ENCODE measurements at regions not wholly inside any gene's neighbourhood (a gene's known extent, or its start where the extent isn't known, plus 50 kb on each side); places are given as distances from the start of the nearest gene placed in this dataset.

DNA sequence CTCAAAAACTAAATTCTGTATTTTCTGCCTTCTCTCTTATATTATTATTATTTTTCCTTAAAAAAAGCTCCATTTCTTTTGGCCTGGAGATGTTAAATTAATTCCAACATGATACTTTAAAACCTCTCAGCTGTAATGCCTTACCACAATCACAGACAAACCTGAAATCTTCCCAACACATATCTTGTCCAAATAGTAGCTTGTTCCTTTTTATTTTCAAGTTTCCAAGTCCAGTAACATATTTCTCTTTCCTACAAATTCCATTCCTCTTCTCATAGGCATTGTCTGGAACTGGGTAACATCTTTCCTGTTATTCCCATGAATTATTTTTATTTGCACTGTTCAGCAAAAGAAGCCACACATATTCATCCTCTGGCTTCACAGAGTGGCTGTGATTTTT, 137.0 kb downstream of the SLITRK6 start:
- DNase-seq = no peak

DNA sequence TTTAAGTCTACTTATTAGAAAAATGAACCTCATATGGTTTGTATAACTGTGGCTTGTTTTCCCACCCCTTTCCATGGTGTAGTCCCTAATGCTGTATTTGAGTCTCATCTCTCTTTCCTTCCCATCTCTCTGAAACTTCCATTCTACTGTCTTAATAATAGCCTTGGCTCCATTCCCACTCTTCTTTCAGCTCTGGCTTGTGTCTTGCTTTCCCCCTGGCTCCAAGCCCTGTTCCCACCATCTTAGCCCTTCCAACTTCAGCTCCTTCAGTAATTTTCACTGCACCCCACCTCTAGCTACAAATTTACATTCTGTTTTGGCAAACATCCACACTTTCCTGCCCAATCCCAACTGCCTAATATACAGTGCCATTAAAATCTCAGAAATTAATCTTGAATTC, 137.5 kb downstream of the SLITRK6 start:
- no peak for DNase-seq

DNA sequence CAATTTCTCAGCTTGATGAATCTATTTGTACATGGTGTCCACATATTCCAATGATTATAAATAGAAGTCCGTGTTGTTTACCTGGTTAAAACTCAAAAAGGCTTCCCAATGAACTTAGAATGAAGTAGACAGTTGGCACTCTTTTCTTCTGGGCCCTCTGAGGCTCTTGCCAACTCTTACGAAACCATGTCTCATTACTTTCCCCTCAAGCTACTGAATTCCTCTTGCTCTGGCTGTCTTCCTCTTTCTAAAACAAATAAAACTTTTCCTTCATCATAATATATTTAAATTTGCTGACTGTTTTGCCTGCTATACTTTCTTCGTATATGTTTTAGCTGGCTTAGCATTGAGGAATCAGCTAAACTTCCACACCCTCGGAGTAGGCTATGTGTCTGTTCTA, 139.7 kb downstream of the SLITRK6 start:
- no peak for DNase-seq

DNA sequence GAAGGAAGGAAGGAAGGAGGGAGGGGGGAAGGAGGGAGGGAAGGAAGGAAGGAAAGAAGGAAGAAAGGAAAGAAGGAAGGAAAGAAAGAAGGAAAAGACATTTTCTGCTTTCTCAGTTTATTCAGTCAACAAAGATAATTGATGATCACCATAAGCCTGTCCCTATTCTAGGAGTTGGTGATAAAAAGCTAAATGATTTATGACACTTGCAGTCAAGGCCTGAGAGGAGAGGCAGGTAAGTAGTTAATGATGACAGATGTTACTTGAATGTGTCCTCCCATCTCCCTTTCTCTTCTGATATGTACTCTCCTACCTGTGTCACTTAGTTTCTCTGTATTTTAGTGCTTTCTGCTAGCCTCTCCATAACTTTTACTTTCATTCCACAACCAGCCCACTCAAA, 141.3 kb downstream of the SLITRK6 start:
- no peak for DNase-seq

DNA sequence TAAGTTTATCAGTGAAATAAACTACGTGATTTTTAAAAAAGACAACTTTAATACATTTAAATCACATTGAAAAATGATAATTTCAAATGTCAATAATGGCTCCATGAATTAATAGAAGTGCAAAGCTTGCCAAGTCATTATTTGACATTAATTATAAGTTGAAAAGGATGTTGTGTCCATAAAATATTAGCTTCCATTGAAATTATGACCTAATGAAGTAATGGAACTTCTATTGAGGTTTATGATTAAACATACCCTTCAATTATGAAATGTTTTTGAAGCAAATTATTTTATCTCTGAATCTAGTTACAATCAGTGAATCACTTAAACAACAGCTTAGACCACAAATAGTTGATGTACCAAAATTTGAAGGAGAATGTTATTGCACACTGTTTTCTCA, 144.2 kb downstream of the SLITRK6 start:
- DNase-seq = no peak

DNA sequence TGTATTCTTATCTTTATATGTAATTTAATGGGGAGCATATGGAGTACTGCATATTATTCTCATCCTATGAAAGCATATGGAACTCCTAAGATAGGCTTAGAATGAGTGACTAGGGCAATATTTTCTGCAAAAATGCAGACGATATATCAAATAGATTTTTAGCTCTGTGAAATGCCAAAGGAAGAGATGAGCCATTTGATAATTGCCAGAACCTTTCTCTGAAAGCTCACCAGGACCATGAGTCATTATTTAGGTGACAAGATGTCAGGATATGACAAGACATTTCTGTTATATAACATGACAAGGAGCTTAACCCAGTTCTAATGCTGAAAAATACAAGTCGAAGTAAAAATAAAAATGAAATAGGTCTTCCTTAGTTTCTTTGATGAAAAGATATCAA, 145.0 kb downstream of the SLITRK6 start:
- no peak for DNase-seq

DNA sequence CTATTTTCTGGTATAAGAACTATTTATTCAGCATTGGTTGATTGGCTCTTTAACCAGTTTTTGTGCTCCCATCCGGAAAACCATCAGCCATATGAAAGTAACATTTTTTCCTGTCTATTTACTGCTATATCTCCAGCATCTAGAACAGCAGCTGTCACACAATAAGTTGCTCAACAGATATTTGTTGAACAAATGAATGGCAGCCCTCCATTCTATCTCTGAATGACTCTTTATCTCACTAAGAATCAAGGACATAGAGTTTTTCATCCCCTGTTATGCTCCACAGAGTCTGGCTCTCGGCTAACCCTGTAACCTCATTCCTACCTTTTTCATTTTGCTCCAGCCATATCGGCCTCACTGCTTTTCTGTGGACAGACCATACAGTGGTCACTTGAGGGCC, 145.5 kb downstream of the SLITRK6 start:
- DNase-seq = no peak

DNA sequence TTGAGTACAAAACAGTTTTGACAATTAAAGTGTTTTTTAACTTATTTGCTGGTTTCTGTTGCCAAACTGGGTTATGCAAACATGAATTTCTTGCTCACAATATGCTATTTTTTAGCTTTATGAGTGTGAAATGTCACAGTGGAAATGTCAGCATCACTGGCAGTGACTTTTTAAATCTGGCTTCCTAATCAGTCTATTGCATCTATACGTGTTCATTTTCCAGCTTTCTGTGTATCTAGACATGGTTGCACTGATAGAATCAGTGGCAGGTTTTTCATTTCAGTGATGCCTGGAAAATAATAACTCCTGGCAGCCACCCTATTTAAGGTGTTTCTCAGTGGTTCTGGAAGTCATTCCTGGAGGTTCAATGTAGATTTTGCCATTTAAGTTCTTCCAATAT, 146.7 kb downstream of the SLITRK6 start:
- DNase-seq = no peak

DNA sequence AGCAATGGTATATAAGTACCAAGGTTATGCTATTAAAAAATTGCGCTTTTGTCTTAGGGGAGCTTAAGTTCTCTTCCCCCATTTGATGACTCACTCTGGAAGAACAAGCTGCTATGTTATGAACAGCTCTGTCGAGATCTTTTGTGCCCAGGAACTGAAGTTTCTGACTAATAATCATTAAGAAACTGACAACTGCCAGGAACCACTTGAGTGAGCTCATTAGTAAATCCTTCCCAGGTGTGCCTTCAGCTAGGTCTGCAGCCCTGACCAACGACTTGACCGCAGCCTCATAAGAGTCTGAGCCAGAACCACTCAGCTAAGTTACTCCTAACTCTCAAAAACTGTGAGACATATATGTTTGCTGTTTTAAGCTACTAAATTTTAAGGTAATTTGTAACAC, 147.8 kb downstream of the SLITRK6 start:
- DNase-seq = no peak

DNA sequence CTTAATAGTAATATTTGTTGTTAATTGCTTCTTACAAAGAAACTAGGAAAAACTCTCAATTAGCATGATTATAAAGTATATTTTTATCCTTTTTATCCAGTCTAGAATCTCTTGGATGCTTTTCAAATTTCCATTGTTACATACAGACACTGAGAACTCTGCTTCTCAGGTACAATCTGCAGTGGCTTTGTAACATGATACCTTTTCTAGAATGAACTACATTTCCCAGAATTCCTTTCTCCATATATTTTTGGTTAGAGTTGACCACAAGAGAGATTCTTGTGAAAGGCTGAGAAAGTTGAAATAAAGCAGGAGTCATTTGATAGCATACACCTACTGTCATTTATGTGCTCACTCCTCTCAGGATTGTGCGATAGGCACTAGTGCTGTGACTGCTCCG, 148.6 kb downstream of the SLITRK6 start:
- no peak for DNase-seq

DNA sequence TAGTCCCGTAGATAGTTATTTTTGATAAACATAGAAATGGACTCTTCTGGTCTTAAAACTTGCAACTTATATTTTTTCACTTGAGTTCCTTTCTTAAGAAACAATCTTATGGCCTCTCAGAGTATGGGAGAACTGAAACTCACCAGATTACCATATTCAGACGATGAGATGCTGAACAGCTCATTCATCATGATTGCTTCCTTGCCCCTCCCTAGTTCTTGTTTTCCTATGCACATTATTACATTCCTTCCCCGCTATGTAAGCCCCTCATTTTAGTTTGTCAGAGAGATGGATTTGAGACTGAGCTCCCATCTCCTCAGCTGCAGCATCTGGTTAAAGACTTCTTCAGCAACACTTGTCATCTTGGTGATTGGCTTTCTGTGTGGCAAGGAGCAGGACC, 158.5 kb downstream of the SLITRK6 start:
- DNase-seq = no peak

DNA sequence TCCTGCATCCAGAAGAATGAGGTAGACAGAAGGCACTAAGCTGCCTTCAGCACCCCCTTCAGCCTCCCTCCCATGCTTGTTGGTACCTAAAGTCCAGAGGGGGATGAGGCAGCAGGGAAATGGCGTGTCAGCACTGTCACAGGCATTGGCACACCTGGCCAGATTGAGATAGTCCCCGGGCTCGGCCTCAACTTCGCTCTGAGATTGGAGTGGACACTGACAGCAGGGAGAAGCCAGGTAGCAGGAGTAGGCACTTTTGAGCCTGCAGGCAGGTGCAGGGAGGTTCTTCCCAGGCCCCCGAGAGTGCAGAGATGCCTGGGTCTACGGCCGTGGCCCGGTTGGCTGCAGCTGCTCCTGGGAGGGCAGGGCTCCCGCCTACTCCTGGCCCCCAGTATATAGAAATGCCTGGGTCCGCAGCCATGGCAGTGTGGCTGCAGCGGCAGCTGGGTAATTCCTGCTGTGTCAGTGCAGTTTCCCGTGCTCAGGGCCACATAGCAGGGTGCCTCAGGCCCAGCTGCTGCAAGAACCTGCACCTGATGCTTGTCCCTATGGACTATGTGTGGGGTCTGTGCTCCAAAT, 160.3 kb downstream of the SLITRK6 start:
- no peak for DNase-seq

DNA sequence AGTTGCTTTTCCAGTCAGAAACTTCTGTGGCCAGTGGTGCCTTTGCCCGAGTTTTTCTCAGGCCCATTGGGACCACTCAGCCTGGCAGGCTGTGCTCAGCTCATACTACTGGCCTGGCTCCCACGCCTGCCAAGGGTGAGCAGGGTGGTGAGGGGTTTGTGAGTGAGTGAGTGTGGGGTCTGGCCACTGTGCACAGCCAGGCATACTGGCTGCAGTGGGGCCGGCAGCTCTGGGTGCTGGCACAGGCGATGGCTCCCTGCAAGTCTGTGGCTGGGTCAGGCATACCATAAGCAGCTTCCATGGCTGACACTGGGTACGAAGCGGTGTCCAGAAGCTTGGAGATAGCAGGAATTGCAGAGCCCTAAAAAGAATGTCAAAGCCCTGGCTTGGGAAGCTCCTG, 161.0 kb downstream of the SLITRK6 start:
- DNase-seq = no peak

DNA sequence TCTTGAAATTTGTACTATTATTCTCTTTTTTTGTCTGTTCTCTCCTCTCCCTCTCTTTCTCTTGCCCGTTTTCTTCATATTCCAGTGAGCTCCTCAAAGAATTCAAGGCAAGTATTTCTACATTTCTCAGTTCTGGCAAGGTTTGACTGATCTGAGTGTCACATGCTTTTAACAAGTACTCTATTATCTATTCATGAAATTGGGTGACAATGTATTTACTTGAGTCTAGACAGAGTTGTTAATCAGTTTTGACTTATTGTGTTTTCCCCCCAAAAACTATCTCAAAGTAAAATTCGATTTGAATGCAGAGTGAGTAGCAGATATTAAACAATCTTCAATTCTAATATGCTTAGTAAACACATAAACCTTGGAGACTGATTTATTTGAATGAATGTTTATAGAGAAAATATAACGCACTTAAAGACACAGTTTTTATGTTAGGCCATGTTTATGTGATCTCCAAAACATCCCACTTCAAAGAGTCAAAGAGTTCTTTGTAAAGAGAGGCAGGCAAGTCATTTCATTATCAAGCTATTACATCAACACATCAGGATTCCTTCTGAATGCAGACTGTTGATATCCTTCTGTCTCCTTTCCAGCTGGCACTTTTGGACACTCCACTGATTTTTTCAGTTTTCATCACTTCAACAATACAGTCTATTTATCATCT, 166.6 kb downstream of the SLITRK6 start:
- no peak for DNase-seq

DNA sequence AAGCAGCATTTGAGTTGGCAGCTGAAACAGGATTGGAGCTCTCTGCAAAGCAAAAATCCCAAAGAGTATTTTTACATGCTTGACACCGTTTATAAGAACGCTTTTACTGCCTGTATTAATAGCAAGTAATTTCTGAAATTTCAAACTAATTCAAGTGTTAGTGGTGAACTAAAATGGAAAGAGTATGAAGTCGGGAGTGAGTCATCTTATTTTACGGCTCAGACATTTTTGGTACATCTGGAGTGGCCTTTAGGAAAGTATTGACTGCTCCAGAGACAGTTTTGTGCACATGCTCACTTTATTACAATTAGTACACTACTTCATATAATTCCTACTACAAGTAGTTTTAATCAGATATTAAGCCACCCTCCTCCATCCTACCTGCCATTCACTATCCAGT, 167.4 kb downstream of the SLITRK6 start:
- DNase-seq = no peak

DNA sequence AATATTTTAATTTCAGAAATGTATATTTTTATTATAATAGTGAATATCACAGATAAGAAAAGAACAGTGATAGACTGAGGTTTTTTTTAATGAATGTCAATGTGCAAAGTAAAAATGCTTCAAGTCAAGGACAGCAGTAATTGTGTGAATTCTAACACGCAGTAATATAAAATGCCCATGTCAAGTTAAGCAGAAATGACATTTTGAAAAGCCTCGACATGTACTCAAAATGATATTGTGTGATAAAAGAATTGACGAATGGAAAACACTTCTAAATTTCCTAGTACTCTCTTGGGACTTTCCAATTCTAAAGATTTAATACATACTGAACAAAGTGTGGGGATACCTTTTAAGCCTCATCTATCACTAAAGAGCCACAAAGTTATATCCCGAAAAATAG, 172.6 kb downstream of the SLITRK6 start:
- no peak for DNase-seq

DNA sequence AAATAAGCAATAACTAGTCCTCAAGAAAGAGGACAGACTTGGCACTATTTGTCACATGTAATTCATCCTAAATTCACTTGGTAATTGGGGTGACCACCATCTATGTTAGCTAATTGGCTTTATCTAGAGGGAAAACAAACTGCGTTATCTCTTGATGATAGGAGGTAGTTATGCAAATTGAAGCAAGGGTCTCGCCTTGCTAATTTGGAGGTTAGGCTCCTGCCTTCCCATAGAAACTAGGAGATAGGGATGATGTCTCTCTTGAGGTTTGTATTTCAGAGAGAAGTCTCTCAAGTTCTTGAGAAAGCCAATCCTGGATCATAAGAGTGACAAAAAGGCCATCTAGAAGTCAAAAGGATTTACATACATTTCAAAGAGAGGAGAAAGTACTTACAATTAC, 179.9 kb downstream of the SLITRK6 start:
- DNase-seq = no peak

DNA sequence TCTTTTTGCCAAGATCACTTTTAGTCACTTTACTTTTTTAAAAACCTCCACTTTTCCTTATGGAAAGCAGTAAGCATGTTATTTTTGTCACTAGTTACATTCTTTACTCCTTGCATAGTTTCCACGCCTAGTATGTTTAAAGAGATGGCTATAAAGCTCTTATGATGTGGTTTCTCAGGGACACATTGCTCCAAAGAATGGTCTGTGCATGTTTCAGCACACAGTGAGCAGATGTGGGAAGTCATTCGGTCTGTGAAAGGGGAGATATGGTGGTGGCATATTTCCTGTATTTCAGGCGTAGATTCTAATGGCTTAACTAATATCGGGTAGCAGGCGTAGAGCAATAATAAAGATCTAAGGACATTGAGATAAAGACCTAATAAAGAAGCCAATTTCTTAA, 180.7 kb downstream of the SLITRK6 start:
- no peak for DNase-seq

DNA sequence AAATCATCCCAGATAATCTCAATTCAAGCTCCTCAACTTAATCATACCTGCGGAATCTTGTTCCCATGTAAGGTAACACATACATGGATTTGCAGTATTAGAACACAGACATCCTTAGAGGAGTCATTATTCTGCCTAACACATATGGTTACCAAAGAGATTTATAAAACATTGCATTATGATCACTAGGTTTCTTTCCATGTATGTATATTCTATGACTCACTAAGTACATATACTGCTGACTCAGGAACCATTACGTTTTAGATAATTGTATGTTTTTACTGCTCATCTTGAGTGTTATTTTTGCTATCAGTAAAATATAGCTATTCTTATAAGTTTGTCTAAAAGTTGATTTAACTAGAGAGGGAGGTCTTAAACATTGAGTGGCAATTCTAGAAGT, 182.9 kb downstream of the SLITRK6 start:
- no peak for DNase-seq

DNA sequence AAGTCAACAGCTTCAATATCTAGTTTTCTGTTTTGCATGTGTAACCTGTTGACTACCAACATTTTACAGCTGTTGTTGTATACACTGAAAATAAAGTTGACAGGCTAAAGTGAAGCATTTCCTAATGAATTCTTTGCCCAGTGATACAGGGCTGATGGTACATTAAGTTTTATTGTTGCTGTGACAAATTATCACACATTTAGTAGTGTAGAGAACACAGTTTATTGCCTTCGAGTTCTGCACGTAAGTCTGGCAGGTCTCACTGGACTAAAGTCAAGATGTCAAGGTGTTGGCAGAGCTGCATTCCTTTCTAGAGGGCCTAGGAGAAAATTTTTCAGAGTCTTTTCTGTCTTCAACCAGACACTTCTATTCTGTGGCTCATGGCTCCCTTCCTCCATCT, 184.2 kb downstream of the SLITRK6 start:
- no peak for DNase-seq

DNA sequence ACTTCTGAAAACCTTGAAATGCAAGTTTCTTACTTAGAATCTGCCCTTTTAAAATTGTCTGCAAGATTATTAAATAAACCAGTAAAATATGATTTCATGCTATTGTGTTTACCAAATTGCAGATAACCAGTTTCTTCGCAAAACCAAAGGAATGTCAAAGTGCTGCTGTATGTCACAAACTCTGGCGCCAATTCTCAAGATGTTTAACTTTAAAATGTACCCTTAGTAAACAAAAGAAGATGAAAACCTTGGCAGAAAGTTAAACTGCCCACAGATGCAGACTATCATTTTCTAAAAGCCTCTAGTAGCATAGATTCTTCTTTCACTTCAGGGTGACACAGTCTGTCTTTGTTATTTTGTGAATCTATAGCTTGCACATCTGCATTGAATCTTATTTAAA, 189.2 kb downstream of the SLITRK6 start:
- no peak for DNase-seq

DNA sequence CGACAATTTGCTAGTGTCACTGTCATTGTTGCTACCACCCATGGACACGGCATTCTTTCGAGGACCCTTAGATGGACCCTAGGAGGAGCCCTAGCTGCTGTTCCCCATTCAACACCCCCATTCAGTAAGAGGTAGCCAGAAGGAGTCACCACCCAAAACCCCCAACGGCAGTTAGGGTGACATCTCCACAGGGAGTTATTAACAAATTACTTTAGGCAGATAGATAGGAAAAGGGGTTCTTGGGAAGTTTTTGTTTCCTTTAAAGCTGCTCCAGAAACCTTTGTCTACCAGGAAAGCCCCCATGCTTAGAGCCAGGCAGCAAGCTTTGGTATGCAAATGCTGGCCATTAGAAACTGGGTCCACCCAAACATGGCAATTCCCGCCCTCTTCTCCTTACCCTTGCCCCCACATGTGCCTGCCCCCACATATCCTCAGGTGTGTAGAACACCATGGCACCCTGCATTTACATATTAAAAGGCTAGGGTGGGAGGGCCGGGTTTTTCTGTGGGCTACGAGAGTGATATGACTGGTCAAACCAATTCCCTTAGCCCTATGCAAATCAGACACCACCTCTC, 190.9 kb downstream of the SLITRK6 start:
- DNase-seq = no peak

DNA sequence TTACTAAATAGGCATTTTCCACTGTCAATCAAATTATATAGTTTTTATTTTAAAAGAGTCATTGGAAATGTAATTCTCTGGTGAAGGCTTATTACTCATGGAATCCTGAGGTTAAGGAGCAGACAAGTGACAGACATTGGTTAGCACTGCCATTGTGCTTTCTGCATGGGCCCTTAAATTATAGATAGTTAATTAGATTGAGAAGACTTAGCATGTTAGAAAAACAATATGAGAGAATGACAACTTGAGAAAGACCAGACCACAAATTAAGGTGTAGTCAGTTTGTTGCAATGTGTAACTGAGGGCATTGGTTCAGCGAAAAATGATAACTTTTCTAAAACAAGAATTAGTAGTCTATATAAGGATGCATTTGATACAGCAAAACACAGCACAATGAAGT, 195.5 kb downstream of the SLITRK6 start:
- DNase-seq = no peak

DNA sequence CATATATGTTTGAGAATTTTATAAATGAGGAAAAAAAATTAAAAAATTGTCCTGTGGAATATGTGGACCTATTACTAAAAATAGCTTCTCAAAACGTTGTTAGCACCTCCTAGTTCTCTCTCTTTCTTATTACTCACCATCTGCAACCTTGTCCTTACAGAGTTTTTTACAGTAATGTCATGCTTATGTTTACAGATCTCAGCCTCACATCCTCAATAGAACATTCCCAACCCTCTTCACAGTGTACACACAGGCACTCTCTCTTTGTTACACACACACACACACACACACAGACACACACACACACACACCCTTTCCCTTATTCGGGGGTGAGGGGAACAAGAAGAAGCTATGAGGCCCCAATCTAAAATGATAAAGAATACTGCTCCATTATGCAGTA, 197.7 kb downstream of the SLITRK6 start:
- no peak for DNase-seq

Data from SW 1271 (cell line).